ENCODE measurements at regions not wholly inside any gene's neighbourhood (a gene's known extent, or its start where the extent isn't known, plus 50 kb on each side); places are given as distances from the start of the nearest gene placed in this dataset.

DNA sequence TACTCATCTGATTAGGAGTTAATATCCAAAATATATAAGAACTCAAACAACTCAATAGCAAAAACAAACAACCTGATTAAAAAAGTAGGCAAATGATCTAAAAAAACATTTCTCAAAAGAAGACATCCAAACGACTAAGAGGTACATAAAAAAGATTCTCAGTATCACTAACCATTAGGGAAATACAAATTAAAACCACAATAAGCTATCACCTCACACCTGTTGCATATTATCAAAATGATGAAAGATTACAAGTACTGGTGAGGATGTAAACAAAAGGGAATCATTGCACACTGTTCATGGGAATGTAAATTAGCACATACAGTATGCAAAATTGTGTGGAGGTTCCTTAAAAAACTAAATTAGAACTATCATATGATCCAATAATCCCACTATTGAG, 865.5 kb downstream of the TMEM182 start:
- no peak overlapping the region for H3K4me2 ChIP-seq (ENCODE audit: insufficient read depth in 1 of 2, low read depth in 2 of 2, low read length in 2 of 2)
- H2BK15ac ChIP-seq (ENCODE audit: low read length): no peak overlapping the region
- no peak overlapping the region for H3K4ac ChIP-seq (replicated peaks; ENCODE audit: insufficient read length, low read depth, low read length)
- no peaks in the 10 kb centered on the region for H3K27me3 ChIP-seq (replicated peaks in 1 of 4; ENCODE audit: control insufficient read depth in 3 of 4, extremely low read depth in 1 of 4, insufficient read depth in 3 of 4, low read length in 3 of 4)
- no peak overlapping the region for H2BK12ac ChIP-seq (ENCODE audit: low read depth, low read length)
- no peaks in the 10 kb centered on the region for H3K36me3 ChIP-seq (ENCODE audit: control insufficient read depth in 2 of 4, insufficient read depth in 4 of 4, low read length in 3 of 4)
- H3K23ac ChIP-seq (ENCODE audit: insufficient read length): no peak overlapping the region
- no peak overlapping the region for H2BK20ac ChIP-seq (ENCODE audit: low read length)
- H4K8ac ChIP-seq (ENCODE audit: extremely low read depth, insufficient read depth, low read length): no peak overlapping the region
- TF ChIP-seq, protein P1, sequence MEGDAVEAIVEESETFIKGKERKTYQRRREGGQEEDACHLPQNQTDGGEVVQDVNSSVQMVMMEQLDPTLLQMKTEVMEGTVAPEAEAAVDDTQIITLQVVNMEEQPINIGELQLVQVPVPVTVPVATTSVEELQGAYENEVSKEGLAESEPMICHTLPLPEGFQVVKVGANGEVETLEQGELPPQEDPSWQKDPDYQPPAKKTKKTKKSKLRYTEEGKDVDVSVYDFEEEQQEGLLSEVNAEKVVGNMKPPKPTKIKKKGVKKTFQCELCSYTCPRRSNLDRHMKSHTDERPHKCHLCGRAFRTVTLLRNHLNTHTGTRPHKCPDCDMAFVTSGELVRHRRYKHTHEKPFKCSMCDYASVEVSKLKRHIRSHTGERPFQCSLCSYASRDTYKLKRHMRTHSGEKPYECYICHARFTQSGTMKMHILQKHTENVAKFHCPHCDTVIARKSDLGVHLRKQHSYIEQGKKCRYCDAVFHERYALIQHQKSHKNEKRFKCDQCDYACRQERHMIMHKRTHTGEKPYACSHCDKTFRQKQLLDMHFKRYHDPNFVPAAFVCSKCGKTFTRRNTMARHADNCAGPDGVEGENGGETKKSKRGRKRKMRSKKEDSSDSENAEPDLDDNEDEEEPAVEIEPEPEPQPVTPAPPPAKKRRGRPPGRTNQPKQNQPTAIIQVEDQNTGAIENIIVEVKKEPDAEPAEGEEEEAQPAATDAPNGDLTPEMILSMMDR (IDR thresholded peaks at IDR 0.05; ENCODE audit: control extremely low read depth in 1 of 3, insufficient read depth in 1 of 3, low read depth in 1 of 3, low read length in 3 of 3): no peak
- no peak for TF ChIP-seq CREB1 (IDR thresholded peaks at IDR 0.05)
- TF ChIP-seq TEAD4 (IDR thresholded peaks at IDR 0.05; ENCODE audit: low read depth, low read length): no peak
- TF ChIP-seq CHD2 (IDR thresholded peaks at IDR 0.05; ENCODE audit: low read length): no peak
- TF ChIP-seq RNF2 (IDR thresholded peaks at IDR 0.05; ENCODE audit: borderline replicate concordance, low read depth, low read length, missing control alignments, poor library complexity, severe bottlenecking): no peak
- no peak for TF ChIP-seq EP300 (IDR thresholded peaks at IDR 0.05; ENCODE audit: borderline replicate concordance in 1 of 2, low read depth in 2 of 2, low read length in 2 of 2)
- TF ChIP-seq, protein P2, sequence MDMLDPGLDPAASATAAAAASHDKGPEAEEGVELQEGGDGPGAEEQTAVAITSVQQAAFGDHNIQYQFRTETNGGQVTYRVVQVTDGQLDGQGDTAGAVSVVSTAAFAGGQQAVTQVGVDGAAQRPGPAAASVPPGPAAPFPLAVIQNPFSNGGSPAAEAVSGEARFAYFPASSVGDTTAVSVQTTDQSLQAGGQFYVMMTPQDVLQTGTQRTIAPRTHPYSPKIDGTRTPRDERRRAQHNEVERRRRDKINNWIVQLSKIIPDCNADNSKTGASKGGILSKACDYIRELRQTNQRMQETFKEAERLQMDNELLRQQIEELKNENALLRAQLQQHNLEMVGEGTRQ (IDR thresholded peaks at IDR 0.05; ENCODE audit: low read length): no peak
- H3K14ac ChIP-seq (ENCODE audit: insufficient read length): no peak overlapping the region
- POLR2A ChIA-PET (ENCODE audit: partially characterized antibody): no interaction called here
- H3K4me3 ChIP-seq (ENCODE audit: extremely low read depth in 1 of 4, insufficient read depth in 2 of 4, low read depth in 3 of 4, low read length in 4 of 4): no peak overlapping the region
- H4K5ac ChIP-seq (ENCODE audit: insufficient read length, low read depth, low read length): no peak overlapping the region
- no peak for FAIRE-seq
- H2BK120ac ChIP-seq (replicated peaks; ENCODE audit: low read depth, low read length): no peak overlapping the region
- H3K9me3 ChIP-seq (ENCODE audit: insufficient read depth in 2 of 2, low read depth in 1 of 2, low read length in 1 of 2): peaks cover 0 to 5% of the 10 kb centered on the region in 2 experiments; a peak in 2 of 4 replicates
- H3K27ac ChIP-seq (ENCODE audit: low read depth, low read length): no peak overlapping the region
- no peak overlapping the region for H2AFZ ChIP-seq (ENCODE audit: low read length)
- no peak overlapping the region for H3K9ac ChIP-seq (replicated peaks in 1 of 4; ENCODE audit: extremely low read depth in 1 of 4, low read depth in 3 of 4, low read length in 3 of 4)
- no peaks in the 10 kb centered on the region for H3K23me2 ChIP-seq (ENCODE audit: low read depth, low read length)
- no peaks in the 10 kb centered on the region for H4K20me1 ChIP-seq (replicated peaks in 1 of 2; ENCODE audit: control insufficient read depth in 1 of 2, insufficient read depth in 2 of 2, low read length in 2 of 2)
- no peak overlapping the region for H3K18ac ChIP-seq (ENCODE audit: extremely low read depth, low read length)
- no peaks in the 10 kb centered on the region for H3K79me2 ChIP-seq (ENCODE audit: control insufficient read depth in 1 of 2, insufficient read depth in 2 of 2, low read length in 2 of 2)
- CTCF ChIA-PET (ENCODE audit: partially characterized antibody): no interaction called here
- H3K56ac ChIP-seq (replicated peaks; ENCODE audit: insufficient read length, low read depth, low read length): no peak overlapping the region
- H2BK5ac ChIP-seq (ENCODE audit: low read depth, low read length): no peak overlapping the region
- no peak overlapping the region for H4K91ac ChIP-seq (replicated peaks; ENCODE audit: insufficient read length, low read length)
- DNase-seq (ENCODE audit: low read depth in 1 of 2, low spot score in 2 of 2): no peak
- H3K4me1 ChIP-seq (replicated peaks in 1 of 4; ENCODE audit: control insufficient read depth in 3 of 4, insufficient read depth in 4 of 4, low read length in 3 of 4): no peaks in the 10 kb centered on the region
- 100% methylated on average over 1 of the region's 1 CpG; no CpG with 5 or more reads in 1 of the 2 experiments for WGBS, 2 experiments (ENCODE audit: extremely low coverage in 1 of 2, insufficient coverage in 1 of 2, insufficient read length in 1 of 2, insufficient replicate concordance in 2 of 2, low coverage in 1 of 2, low lambda C conversion rate in 2 of 2, missing lambda C conversion rate in 1 of 2)
- no peaks in the 10 kb centered on the region for H3K79me1 ChIP-seq (ENCODE audit: low read depth, low read length)
- H2AK5ac ChIP-seq (ENCODE audit: low read depth, low read length): no peak overlapping the region
